GM23248 (cell line): ENCODE measurements at regions not wholly inside any gene's neighbourhood (a gene's known extent, or its start where the extent isn't known, plus 50 kb on each side); places are given as distances from the start of the nearest gene placed in this dataset.

Experiments
- DNase-seq: peaks from one replicate; pipeline ENCODE4 v3.0.0-alpha.2; 2015
- H2AFZ ChIP-seq: fragments of 200-600 bp; sonication (generic); 2 replicates; pipeline ENCODE4 v1.6.1; 2016; ENCODE audit warnings: antibody characterized with exemption
- H3F3A ChIP-seq: fragments of 200-600 bp; sonication (generic); 2 replicates; pipeline ENCODE4 v1.6.1; 2016; ENCODE audit warnings: mild to moderate bottlenecking, antibody characterized with exemption, mixed run types; ENCODE audit not compliant: insufficient read depth
- H3K27ac ChIP-seq: fragments of 200-600 bp; sonication (generic); 2 replicates; pipeline ENCODE4 v1.5.1; 2016; ENCODE audit warnings: mild to moderate bottlenecking
- H3K27me3 ChIP-seq: fragments of 200-600 bp; sonication (generic); replicated peaks from 2 replicates; pipeline ENCODE4 v1.6.1; 2016; ENCODE audit warnings: mild to moderate bottlenecking; ENCODE audit not compliant: insufficient read depth
- H3K36me3 ChIP-seq: fragments of 200-600 bp; sonication (generic); 2 replicates; pipeline ENCODE4 v1.6.1; 2016; ENCODE audit warnings: low read depth, mild to moderate bottlenecking
- H3K4me1 ChIP-seq: fragments of 200-600 bp; sonication (generic); 2 replicates; pipeline ENCODE4 v1.6.1; 2016; ENCODE audit warnings: mild to moderate bottlenecking; ENCODE audit not compliant: insufficient read depth
- H3K4me2 ChIP-seq: fragments of 200-600 bp; sonication (generic); one replicate; pipeline ENCODE4 v1.6.1; 2016; ENCODE audit warnings: mild to moderate bottlenecking; ENCODE audit not compliant: unreplicated experiment
- H3K4me3 ChIP-seq: fragments of 200-600 bp; sonication (generic); 2 replicates; pipeline ENCODE4 v1.5.1; 2016; ENCODE audit warnings: mild to moderate bottlenecking
- H3K79me2 ChIP-seq: fragments of 200-600 bp; sonication (generic); 2 replicates; pipeline ENCODE4 v1.6.1; 2016; ENCODE audit warnings: mild to moderate bottlenecking; ENCODE audit not compliant: insufficient read depth
- H3K9ac ChIP-seq: fragments of 200-600 bp; sonication (generic); 2 replicates; pipeline ENCODE4 v1.6.1; 2016; ENCODE audit warnings: mild to moderate bottlenecking
- H3K9me2 ChIP-seq: fragments of 200-600 bp; sonication (generic); 2 replicates; pipeline ENCODE4 v1.6.1; 2016; ENCODE audit warnings: mixed run types, mild to moderate bottlenecking, moderate library complexity; ENCODE audit not compliant: insufficient read depth
- H3K9me3 ChIP-seq: fragments of 200-600 bp; sonication (generic); one replicate; pipeline ENCODE4 v1.6.1; 2017; ENCODE audit warnings: low read depth
- H4K20me1 ChIP-seq: fragments of 200-600 bp; sonication (generic); 2 replicates; pipeline ENCODE4 v1.6.0; 2016; ENCODE audit not compliant: insufficient read depth
- EZH2 ChIP-seq: fragments of 200-600 bp; sonication (generic); IDR thresholded peaks from 2 replicates; pipeline ENCODE4 v1.6.1; 2018; ENCODE audit warnings: antibody characterized with exemption, mild to moderate bottlenecking; ENCODE audit not compliant: insufficient read depth, poor library complexity, severe bottlenecking
- EZH2phosphoT487 ChIP-seq: fragments of 200-600 bp; sonication (generic); IDR thresholded peaks from 2 replicates; pipeline ENCODE4 v1.6.1; 2018; ENCODE audit warnings: antibody characterized with exemption, moderate library complexity, mild to moderate bottlenecking, low read depth; ENCODE audit not compliant: insufficient read depth
- WGBS, 2 experiments: methylation state at CpG; one replicate each; pipeline ENCODE4 v1.1.6; 2015 to 2017; ENCODE audit warnings: low lambda C conversion rate in 2 of 2, low coverage in 1 of 2; ENCODE audit errors: missing lambda C conversion rate in 2 of 2; 5-methylcytosine and 5-hydroxymethylcytosine counted together
- in situ Hi-C: fragments of 300-500 bp; cut with MboI; formaldehyde crosslinking; loops from 2 replicates; pipeline ENCODE4 v1.15.0; 2020

GRCh38 chr20:23242104-23242503, 108.5 kb upstream of the NXT1 start:
- no peaks in the 10 kb centered on the region for H3K9me3 ChIP-seq
- H3F3A ChIP-seq = peaks cover 4% of the 10 kb centered on the region; the same call in 1 of the 2 replicates
- H3K4me2 ChIP-seq = no peak overlapping the region
- no peak overlapping the region for H2AFZ ChIP-seq
- TF ChIP-seq EZH2phosphoT487 (no peak), EZH2 (no peak)
- no peaks in the 10 kb centered on the region for H3K27me3 ChIP-seq
- in situ Hi-C loops = loop anchor here (25.0 kb wide), 1 partner anchor 180 kb away; no protein-coding TSS in a partner anchor
- 75 to 84% methylated on average over 2 of the region's 2 CpGs for WGBS, 2 experiments
- DNase-seq = no peak
- no peaks in the 10 kb centered on the region for H3K79me2 ChIP-seq
- peaks cover 9% of the 10 kb centered on the region; the same call in 1 of the 2 replicates for H3K4me1 ChIP-seq
- H3K4me3 ChIP-seq = no peak overlapping the region
- H3K27ac ChIP-seq = no peak overlapping the region
- no peak overlapping the region for H3K9ac ChIP-seq
- no peaks in the 10 kb centered on the region for H4K20me1 ChIP-seq
- H3K9me2 ChIP-seq = no peaks in the 10 kb centered on the region
- no peaks in the 10 kb centered on the region for H3K36me3 ChIP-seq

- Histone ChIP-seq H3K4me2 (no peak overlapping the region), H3K9me2 (no peaks in the 10 kb centered on the region), H3K79me2 (no peaks in the 10 kb centered on the region), H3K4me3 (no peak overlapping the region), H3K4me1 (peaks cover 9% of the 10 kb centered on the region; the same call in 1 of the 2 replicates), H4K20me1 (no peaks in the 10 kb centered on the region), H3K9me3 (no peaks in the 10 kb centered on the region), H2AFZ (no peak overlapping the region), H3K36me3 (no peaks in the 10 kb centered on the region), H3F3A (peaks cover 4% of the 10 kb centered on the region; the same call in 1 of the 2 replicates), H3K9ac (no peak overlapping the region), H3K27ac (no peak overlapping the region), H3K27me3 (no peaks in the 10 kb centered on the region)
- TF ChIP-seq EZH2 (no peak), EZH2phosphoT487 (no peak)
- DNase-seq = no peak
- 86 to 88% methylated on average over 3 of the region's 3 CpGs for WGBS, 2 experiments
- in situ Hi-C loops = loop anchor here (25.0 kb wide), 1 partner anchor 179 kb away; no protein-coding TSS in a partner anchor
Observed at GRCh38 chr20:23241416-23241815, 109.2 kb upstream of the NXT1 start.

DNA sequence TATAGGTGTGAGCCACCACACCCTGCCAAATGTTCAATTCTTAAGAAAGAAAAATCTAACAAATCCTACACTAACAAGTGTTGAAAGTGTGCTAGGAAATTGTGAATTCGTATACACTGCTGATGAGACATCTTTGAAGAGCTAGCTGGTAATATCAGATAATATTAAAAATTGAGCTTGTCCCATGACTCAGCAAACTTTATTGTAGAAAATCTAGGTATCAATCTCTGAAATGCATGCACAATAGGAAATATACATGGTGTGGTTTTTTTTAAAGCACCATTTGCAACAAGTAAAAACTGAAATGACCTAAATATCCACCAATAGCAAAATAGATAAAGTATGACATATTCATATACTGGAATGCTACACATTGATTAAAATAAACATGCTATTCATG, 110.1 kb upstream of the NXT1 start:
- H3K79me2 ChIP-seq = no peaks in the 10 kb centered on the region
- WGBS, 2 experiments = 53 to 56% methylated on average over 1 of the region's 1 CpG
- no peak overlapping the region for H3K9ac ChIP-seq
- TF ChIP-seq EZH2 (no peak), EZH2phosphoT487 (no peak)
- DNase-seq = no peak
- H3K9me3 ChIP-seq = no peaks in the 10 kb centered on the region
- peaks cover 9% of the 10 kb centered on the region; the same call in 1 of the 2 replicates for H3K4me1 ChIP-seq
- H3K27ac ChIP-seq = no peak overlapping the region
- no peak overlapping the region for H3K4me2 ChIP-seq
- in situ Hi-C loops = loop anchor here (25.0 kb wide), 1 partner anchor 178 kb away; no protein-coding TSS in a partner anchor
- H4K20me1 ChIP-seq = no peaks in the 10 kb centered on the region
- H3F3A ChIP-seq = peaks cover 7% of the 10 kb centered on the region; the same call in 1 of the 2 replicates
- H3K4me3 ChIP-seq = no peak overlapping the region
- no peaks in the 10 kb centered on the region for H3K36me3 ChIP-seq
- H3K9me2 ChIP-seq = no peaks in the 10 kb centered on the region
- H2AFZ ChIP-seq = no peak overlapping the region
- H3K27me3 ChIP-seq = no peaks in the 10 kb centered on the region

DNA sequence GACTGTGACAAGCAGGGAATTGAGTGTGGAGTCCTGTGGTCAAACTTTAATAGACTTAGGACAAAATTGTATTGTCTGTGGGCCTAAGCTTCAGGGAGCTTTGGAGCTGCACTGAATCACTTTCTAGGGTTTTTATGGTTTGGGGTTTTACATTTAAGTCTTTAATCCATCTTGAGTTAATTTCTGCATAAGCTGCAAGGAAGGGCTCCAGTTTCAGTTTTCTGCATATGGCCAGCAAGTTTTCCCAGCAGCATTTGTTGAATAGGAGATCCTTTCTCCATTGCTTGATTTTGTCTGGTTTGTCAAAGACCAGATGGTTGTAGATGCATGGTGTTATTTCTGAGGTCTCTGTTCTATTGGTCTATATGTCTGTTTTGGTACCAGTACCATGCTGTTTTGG, 113.4 kb upstream of the NXT1 start:
- in situ Hi-C loops = loop anchor here (25.0 kb wide), 1 partner anchor 175 kb away; no protein-coding TSS in a partner anchor
- no peaks in the 10 kb centered on the region for H4K20me1 ChIP-seq

More for the DNA sequence above, 113.4 kb upstream of the NXT1 start:
- no peaks in the 10 kb centered on the region for H3K9me2 ChIP-seq
- DNase-seq = no peak
- no peak overlapping the region for H3K9ac ChIP-seq
- no peaks in the 10 kb centered on the region for H3K27me3 ChIP-seq
- no peaks in the 10 kb centered on the region for H3K36me3 ChIP-seq
- no peak overlapping the region for H3K4me3 ChIP-seq
- H3F3A ChIP-seq = peaks cover 21% of the 10 kb centered on the region
- H3K9me3 ChIP-seq = no peaks in the 10 kb centered on the region
- no peak for TF ChIP-seq EZH2
- no peak for TF ChIP-seq EZH2phosphoT487
- H3K79me2 ChIP-seq = no peaks in the 10 kb centered on the region
- no peak overlapping the region for H2AFZ ChIP-seq
- H3K27ac ChIP-seq = no peak overlapping the region
- peaks cover 11% of the 10 kb centered on the region for H3K4me1 ChIP-seq
- H3K4me2 ChIP-seq = no peak overlapping the region
